OCI-LY1 (cell line): ENCODE measurements at regions not wholly inside any gene's neighbourhood (a gene's known extent, or its start where the extent isn't known, plus 50 kb on each side); places are given as distances from the start of the nearest gene placed in this dataset.

Experiments used
- H2AFZ ChIP-seq: fragments of 200-600 bp; sonication (generic), shearing (Covaris generic); 2 replicates; pipeline ENCODE4 v1.6.0; 2014; ENCODE audit warnings: antibody characterized with exemption, mild to moderate bottlenecking, low read length
- H3F3A ChIP-seq: fragments of 200-600 bp; sonication (generic), shearing (Covaris generic); 2 replicates; pipeline ENCODE4 v1.6.0; 2014; ENCODE audit warnings: mild to moderate bottlenecking, antibody characterized with exemption, low read length, moderate library complexity; ENCODE audit not compliant: insufficient read depth
- H3K27ac ChIP-seq: fragments of 200-600 bp; sonication (generic); 2 replicates; pipeline ENCODE4 v1.5.1; 2014; ENCODE audit warnings: low read length, mixed run types, mild to moderate bottlenecking, low read depth; ENCODE audit not compliant: poor library complexity, severe bottlenecking
- H3K27me3 ChIP-seq: fragments of 200-600 bp; sonication (generic); 2 replicates; pipeline ENCODE4 v1.6.0; 2014; ENCODE audit warnings: antibody characterized with exemption, mild to moderate bottlenecking, low read length, moderate library complexity; ENCODE audit not compliant: insufficient read depth
- H3K36me3 ChIP-seq: fragments of 200-600 bp; sonication (generic); 2 replicates; pipeline ENCODE4 v1.6.1; 2014; ENCODE audit warnings: mild to moderate bottlenecking, antibody characterized with exemption, low read length, moderate library complexity, mixed read lengths; ENCODE audit not compliant: insufficient read depth
- H3K4me1 ChIP-seq: fragments of 200-600 bp; sonication (generic); 2 replicates; pipeline ENCODE4 v1.5.1; 2014; ENCODE audit warnings: mild to moderate bottlenecking, low read length, moderate library complexity; ENCODE audit not compliant: insufficient read depth, severe bottlenecking
- H3K4me2 ChIP-seq: fragments of 200-600 bp; sonication (generic), shearing (Covaris generic); 2 replicates; pipeline ENCODE4 v1.6.1; 2014; ENCODE audit warnings: low read length
- H3K4me3 ChIP-seq: fragments of 200-600 bp; sonication (generic); 2 replicates; pipeline ENCODE4 v1.5.1; 2014; ENCODE audit warnings: low read length, low read depth, mild to moderate bottlenecking, mixed read lengths; ENCODE audit not compliant: poor library complexity, severe bottlenecking
- H3K79me2 ChIP-seq: fragments of 200-600 bp; shearing (Covaris generic); 2 replicates; pipeline ENCODE4 v1.6.1; 2016; ENCODE audit warnings: mixed run types, low read length, mixed read lengths; ENCODE audit not compliant: insufficient read depth
- H3K9ac ChIP-seq: fragments of 200-600 bp; sonication (generic), shearing (Covaris generic); 2 replicates; pipeline ENCODE4 v1.6.1; 2014; ENCODE audit warnings: mild to moderate bottlenecking, low read length, mixed read lengths
- H3K9me2 ChIP-seq: fragments of 200-600 bp; sonication (generic), shearing (Covaris generic); 2 replicates; pipeline ENCODE4 v1.6.1; 2014; ENCODE audit warnings: low read depth, mild to moderate bottlenecking, low read length, mixed read lengths
- H3K9me3 ChIP-seq: fragments of 200-600 bp; shearing (Covaris generic); 2 replicates; pipeline ENCODE4 v1.6.1; 2014; ENCODE audit warnings: low read length, mixed read lengths
- H4K20me1 ChIP-seq: fragments of 200-600 bp; sonication (generic), shearing (Covaris generic); 2 replicates; pipeline ENCODE4 v1.6.0; 2016; ENCODE audit warnings: mild to moderate bottlenecking, low read length; ENCODE audit not compliant: insufficient read depth
- CTCF ChIP-seq: fragments of 200-600 bp; sonication (generic), shearing (Covaris generic); IDR thresholded peaks from 2 replicates; pipeline ENCODE4 v1.5.1; 2017; ENCODE audit warnings: mild to moderate bottlenecking, antibody characterized with exemption, low read length, moderate library complexity, mixed read lengths
- EZH2 ChIP-seq: fragments of 200-600 bp; sonication (generic), shearing (Covaris generic); IDR thresholded peaks from 2 replicates; pipeline ENCODE4 v1.8.0; 2017; ENCODE audit warnings: borderline replicate concordance, mixed run types, mild to moderate bottlenecking, antibody characterized with exemption, low read length, moderate library complexity, mixed read lengths

- H2AFZ ChIP-seq: no peak overlapping the region
- H3K27ac ChIP-seq: no peak overlapping the region
- H3F3A ChIP-seq: no peaks in the 10 kb centered on the region
- no peaks in the 10 kb centered on the region for H3K9me3 ChIP-seq
- H3K4me1 ChIP-seq: no peaks in the 10 kb centered on the region
- H3K79me2 ChIP-seq: no peaks in the 10 kb centered on the region
- H4K20me1 ChIP-seq: no peaks in the 10 kb centered on the region
- no peak overlapping the region for H3K4me2 ChIP-seq
- no peak for TF ChIP-seq EZH2
- no peak for TF ChIP-seq CTCF
- no peaks in the 10 kb centered on the region for H3K36me3 ChIP-seq
- H3K9me2 ChIP-seq: no peaks in the 10 kb centered on the region
- H3K9ac ChIP-seq: no peak overlapping the region
- no peak overlapping the region for H3K4me3 ChIP-seq
- H3K27me3 ChIP-seq: no peaks in the 10 kb centered on the region
Measured at GRCh38 chr10:125265579-125265955, 105.2 kb upstream of the CTBP2 start.

- no peaks in the 10 kb centered on the region for H3K4me1 ChIP-seq
- TF ChIP-seq EZH2: no peak
- no peak for TF ChIP-seq CTCF
- H3K36me3 ChIP-seq: no peaks in the 10 kb centered on the region
- no peaks in the 10 kb centered on the region for H3K27me3 ChIP-seq
- no peaks in the 10 kb centered on the region for H3F3A ChIP-seq
- no peak overlapping the region for H3K27ac ChIP-seq
- H3K9me2 ChIP-seq: no peaks in the 10 kb centered on the region
- H3K9me3 ChIP-seq: no peaks in the 10 kb centered on the region
- no peak overlapping the region for H2AFZ ChIP-seq
- no peaks in the 10 kb centered on the region for H3K79me2 ChIP-seq
- H3K4me2 ChIP-seq: no peak overlapping the region
- no peak overlapping the region for H3K9ac ChIP-seq
- no peak overlapping the region for H3K4me3 ChIP-seq
- no peaks in the 10 kb centered on the region for H4K20me1 ChIP-seq
Measured at GRCh38 chr10:125264757-125265578, 104.6 kb upstream of the CTBP2 start.

- no peaks in the 10 kb centered on the region for H4K20me1 ChIP-seq
- H3K4me3 ChIP-seq: no peak overlapping the region
- H3K27me3 ChIP-seq: no peaks in the 10 kb centered on the region
- H2AFZ ChIP-seq: no peak overlapping the region
- TF ChIP-seq EZH2 (no peak), CTCF (no peak)
- H3K9me2 ChIP-seq: no peaks in the 10 kb centered on the region
- no peaks in the 10 kb centered on the region for H3K9me3 ChIP-seq
- no peaks in the 10 kb centered on the region for H3K36me3 ChIP-seq
- H3K9ac ChIP-seq: no peak overlapping the region
- no peak overlapping the region for H3K4me2 ChIP-seq
- H3F3A ChIP-seq: no peaks in the 10 kb centered on the region
- no peaks in the 10 kb centered on the region for H3K79me2 ChIP-seq
- no peak overlapping the region for H3K27ac ChIP-seq
- H3K4me1 ChIP-seq: no peaks in the 10 kb centered on the region
Measured at GRCh38 chr10:125264091-125264490, 103.7 kb upstream of the CTBP2 start.
